CMK (cell line): ENCODE measurements at regions not wholly inside any gene's neighbourhood (a gene's known extent, or its start where the extent isn't known, plus 50 kb on each side); places are given as distances from the start of the nearest gene placed in this dataset.

ENCODE experiments used
- DNase-seq: peaks from one replicate; pipeline ENCODE4 v3.0.0-alpha.2; 2010; ENCODE audit warnings: low read depth

- no peak for DNase-seq
Observed at GRCh38 chrX:20519826-20520225, 253.1 kb upstream of the RPS6KA3 start.

GRCh38 chrX:20519146-20519545 is 252.4 kb upstream of the RPS6KA3 start:
- DNase-seq, result no peak

GRCh38 chrX:20517565-20517964 is 250.9 kb upstream of the RPS6KA3 start:
- DNase-seq, result no peak

- DNase-seq, result no peak
Observed at GRCh38 chrX:20515841-20516461, 249.2 kb upstream of the RPS6KA3 start.

- DNase-seq, result no peak
Observed at GRCh38 chrX:20514358-20514757, 247.6 kb upstream of the RPS6KA3 start.

GRCh38 chrX:20513185-20513584 is 246.5 kb upstream of the RPS6KA3 start:
- DNase-seq, result no peak

- no peak for DNase-seq
Observed at GRCh38 chrX:20511792-20512191, 245.1 kb upstream of the RPS6KA3 start.

GRCh38 chrX:20507901-20508620 is 241.4 kb upstream of the RPS6KA3 start:
- no peak for DNase-seq

GRCh38 chrX:20506739-20507138 is 240.0 kb upstream of the RPS6KA3 start:
- DNase-seq, result no peak

- DNase-seq, result no peak
Observed at GRCh38 chrX:20500949-20501348, 234.2 kb upstream of the RPS6KA3 start.

GRCh38 chrX:20500171-20500865 is 233.6 kb upstream of the RPS6KA3 start:
- DNase-seq, result no peak

- no peak for DNase-seq
Observed at GRCh38 chrX:20499763-20500162, 233.1 kb upstream of the RPS6KA3 start.

- DNase-seq, result no peak
Observed at GRCh38 chrX:20498851-20499635, 232.3 kb upstream of the RPS6KA3 start.

- no peak for DNase-seq
Observed at GRCh38 chrX:20495575-20495974, 228.9 kb upstream of the RPS6KA3 start.

- no peak for DNase-seq
Observed at GRCh38 chrX:20488473-20488872, 221.8 kb upstream of the RPS6KA3 start.

GRCh38 chrX:20487227-20487626 is 220.5 kb upstream of the RPS6KA3 start:
- no peak for DNase-seq

- no peak for DNase-seq
Observed at GRCh38 chrX:20481632-20482031, 214.9 kb upstream of the RPS6KA3 start.

- no peak for DNase-seq
Observed at GRCh38 chrX:20479896-20480295, 213.2 kb upstream of the RPS6KA3 start.

- DNase-seq, result no peak
Observed at GRCh38 chrX:20479048-20479447, 212.3 kb upstream of the RPS6KA3 start.

- DNase-seq, result no peak
Observed at GRCh38 chrX:20477836-20478524, 211.3 kb upstream of the RPS6KA3 start.

GRCh38 chrX:20477219-20477618 is 210.5 kb upstream of the RPS6KA3 start:
- no peak for DNase-seq
